HEK293 (cell line): ENCODE measurements at regions not wholly inside any gene's neighbourhood (a gene's known extent, or its start where the extent isn't known, plus 50 kb on each side); places are given as distances from the start of the nearest gene placed in this dataset.

Source experiments
- CTCF ChIA-PET: fragments of 350-600 bp; formaldehyde crosslinking; extraction: SDS; loops from one replicate; lab custom pipeline; 2021; ENCODE audit warnings: antibody characterized with exemption; lab: Yijun Ruan, JAX
- POLR2A ChIA-PET: fragments of 300-600 bp; formaldehyde crosslinking; extraction: SDS; loops from one replicate; lab custom pipeline; 2020; ENCODE audit warnings: antibody characterized with exemption, inconsistent platforms; lab: Yijun Ruan, JAX
- H3K27ac ChIP-seq: fragments of 200-500 bp; sonication (Bioruptor generic); 2 replicates; pipeline ENCODE4 v1.5.1; 2014; ENCODE audit warnings: low read depth, low read length, control low read depth, inconsistent platforms; ENCODE audit errors: extremely low read depth
- H3K36me3 ChIP-seq, 2 experiments: fragments of 200-500 bp in 1 of 2; sonication (Bioruptor generic) in 1 of 2; 1 replicate in 1 of 2; 2 replicates in 1 of 2; pipeline ENCODE4 v1.5.1; 2014 to 2017; ENCODE audit warnings: inconsistent platforms in 2 of 2, low read length in 2 of 2; ENCODE audit not compliant: control insufficient read depth in 2 of 2, insufficient read depth in 1 of 2
- H3K4me1 ChIP-seq: fragments of 200-500 bp; sonication (Bioruptor generic); 2 replicates; pipeline ENCODE4 v1.5.1; 2014; ENCODE audit warnings: mild to moderate bottlenecking, low read length, inconsistent platforms; ENCODE audit not compliant: control insufficient read depth, insufficient read depth
- H3K4me3 ChIP-seq: 2 replicates; pipeline ENCODE4 v1.5.1; 2011; ENCODE audit warnings: low read depth, mild to moderate bottlenecking, control low read depth, low read length, moderate library complexity
- H3K9me3 ChIP-seq: fragments of 200-500 bp; sonication (Bioruptor generic); 2 replicates; pipeline ENCODE4 v1.5.1; 2014; ENCODE audit warnings: low read depth, low read length, inconsistent platforms; ENCODE audit not compliant: control insufficient read depth, insufficient read depth
- BCL11B ChIP-seq: fragments of 450-650 bp; formaldehyde crosslinking; IDR thresholded peaks from 2 replicates; pipeline ENCODE4 v1.5.1; 2016; ENCODE audit warnings: low read depth, missing biosample characterization, missing genetic modification characterization
- YY1 ChIP-seq: fragments of 450-650 bp; formaldehyde crosslinking; IDR thresholded peaks from 2 replicates; pipeline ENCODE4 v1.5.1; 2018; ENCODE audit warnings: missing biosample characterization, missing genetic modification characterization
- ZBTB8A ChIP-seq: fragments of 450-650 bp; formaldehyde crosslinking; IDR thresholded peaks from 2 replicates; pipeline ENCODE4 v1.5.1; 2016; ENCODE audit warnings: missing biosample characterization, missing genetic modification characterization
- ZFP3 ChIP-seq: fragments of 450-650 bp; formaldehyde crosslinking; IDR thresholded peaks from 2 replicates; pipeline ENCODE4 v1.5.1; 2016; ENCODE audit warnings: low read depth, missing biosample characterization, missing genetic modification characterization
- ZNF112 ChIP-seq: fragments of 450-650 bp; formaldehyde crosslinking; IDR thresholded peaks from 2 replicates; pipeline ENCODE4 v1.5.0; 2017; ENCODE audit warnings: missing biosample characterization, missing genetic modification characterization
- ZNF132 ChIP-seq: fragments of 450-650 bp; formaldehyde crosslinking; IDR thresholded peaks from 2 replicates; pipeline ENCODE4 v1.5.1; 2017; ENCODE audit warnings: missing biosample characterization, missing genetic modification characterization, borderline replicate concordance
- ZNF202 ChIP-seq: fragments of 450-650 bp; formaldehyde crosslinking; IDR thresholded peaks from 2 replicates; pipeline ENCODE4 v1.5.1; 2016; ENCODE audit warnings: missing biosample characterization, missing genetic modification characterization, borderline replicate concordance
- ZNF248 ChIP-seq: fragments of 450-650 bp; formaldehyde crosslinking; IDR thresholded peaks from 2 replicates; pipeline ENCODE4 v1.5.1; 2017; ENCODE audit warnings: missing biosample characterization, missing genetic modification characterization
- ZNF37A ChIP-seq: fragments of 450-650 bp; IDR thresholded peaks from 2 replicates; pipeline ENCODE4 v1.5.1; 2018; ENCODE audit warnings: missing biosample characterization, missing genetic modification characterization
- ZNF529 ChIP-seq: fragments of 450-650 bp; formaldehyde crosslinking; IDR thresholded peaks from 2 replicates; pipeline ENCODE4 v1.5.1; 2017; ENCODE audit warnings: missing genetic modification characterization, missing biosample characterization; ENCODE audit not compliant: insufficient replicate concordance
- ZNF629 ChIP-seq: fragments of 450-650 bp; formaldehyde crosslinking; IDR thresholded peaks from 2 replicates; pipeline ENCODE4 v1.5.1; 2017; ENCODE audit warnings: missing biosample characterization, missing genetic modification characterization
- ZNF658 ChIP-seq: fragments of 450-650 bp; formaldehyde crosslinking; IDR thresholded peaks from 2 replicates; pipeline ENCODE4; 2016; ENCODE audit warnings: missing biosample characterization, missing genetic modification characterization
- TF ChIP-seq, protein P1 (sequence below): fragments of 450-650 bp; IDR thresholded peaks from 2 replicates; pipeline ENCODE4 v1.5.1; 2018; ENCODE audit warnings: missing biosample characterization, missing genetic modification characterization
- TF ChIP-seq, protein P2 (sequence below): fragments of 450-650 bp; formaldehyde crosslinking; IDR thresholded peaks from 2 replicates; pipeline ENCODE4 v1.5.1; 2017; ENCODE audit warnings: missing biosample characterization, missing genetic modification characterization
- TF ChIP-seq, protein P3 (sequence below): fragments of 450-650 bp; formaldehyde crosslinking; IDR thresholded peaks from 2 replicates; pipeline ENCODE4 v1.5.1; 2016; ENCODE audit warnings: missing biosample characterization, missing genetic modification characterization, borderline replicate concordance
- TF ChIP-seq, protein P4 (sequence below): fragments of 450-650 bp; formaldehyde crosslinking; IDR thresholded peaks from 2 replicates; pipeline ENCODE4 v1.5.1; 2016; ENCODE audit warnings: missing biosample characterization, missing genetic modification characterization
- TF ChIP-seq, protein P5 (sequence below): fragments of 450-650 bp; formaldehyde crosslinking; IDR thresholded peaks from 2 replicates; pipeline ENCODE4 v1.5.1; 2016; ENCODE audit warnings: missing biosample characterization, missing genetic modification characterization

DNA sequence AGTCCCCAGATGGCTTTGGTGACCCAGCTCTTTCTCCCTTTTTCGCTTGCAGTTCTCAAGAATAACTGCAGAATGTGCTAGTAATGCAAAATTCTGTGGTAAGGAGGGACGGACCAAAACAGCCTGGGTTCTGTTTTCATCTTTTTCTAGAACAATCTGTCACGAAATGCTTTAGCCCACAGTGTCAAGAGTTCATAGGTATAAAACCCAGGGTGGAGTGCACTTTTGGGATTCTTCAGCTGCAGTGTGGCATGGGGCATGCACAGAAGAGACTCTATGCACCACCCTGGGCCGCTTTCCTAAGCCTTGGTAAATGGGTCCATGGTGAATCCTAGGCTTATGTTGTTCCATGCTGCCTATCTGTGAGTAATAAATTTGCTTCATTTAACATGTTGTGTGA is 1072.7 kb upstream of the GBE1 start:
- ChIA-PET CTCF (no interaction called here), POLR2A (no interaction called here)
- TF ChIP-seq, protein P1, sequence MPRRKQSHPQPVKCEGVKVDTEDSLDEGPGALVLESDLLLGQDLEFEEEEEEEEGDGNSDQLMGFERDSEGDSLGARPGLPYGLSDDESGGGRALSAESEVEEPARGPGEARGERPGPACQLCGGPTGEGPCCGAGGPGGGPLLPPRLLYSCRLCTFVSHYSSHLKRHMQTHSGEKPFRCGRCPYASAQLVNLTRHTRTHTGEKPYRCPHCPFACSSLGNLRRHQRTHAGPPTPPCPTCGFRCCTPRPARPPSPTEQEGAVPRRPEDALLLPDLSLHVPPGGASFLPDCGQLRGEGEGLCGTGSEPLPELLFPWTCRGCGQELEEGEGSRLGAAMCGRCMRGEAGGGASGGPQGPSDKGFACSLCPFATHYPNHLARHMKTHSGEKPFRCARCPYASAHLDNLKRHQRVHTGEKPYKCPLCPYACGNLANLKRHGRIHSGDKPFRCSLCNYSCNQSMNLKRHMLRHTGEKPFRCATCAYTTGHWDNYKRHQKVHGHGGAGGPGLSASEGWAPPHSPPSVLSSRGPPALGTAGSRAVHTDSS, result no peak
- TF ChIP-seq, protein P2, sequence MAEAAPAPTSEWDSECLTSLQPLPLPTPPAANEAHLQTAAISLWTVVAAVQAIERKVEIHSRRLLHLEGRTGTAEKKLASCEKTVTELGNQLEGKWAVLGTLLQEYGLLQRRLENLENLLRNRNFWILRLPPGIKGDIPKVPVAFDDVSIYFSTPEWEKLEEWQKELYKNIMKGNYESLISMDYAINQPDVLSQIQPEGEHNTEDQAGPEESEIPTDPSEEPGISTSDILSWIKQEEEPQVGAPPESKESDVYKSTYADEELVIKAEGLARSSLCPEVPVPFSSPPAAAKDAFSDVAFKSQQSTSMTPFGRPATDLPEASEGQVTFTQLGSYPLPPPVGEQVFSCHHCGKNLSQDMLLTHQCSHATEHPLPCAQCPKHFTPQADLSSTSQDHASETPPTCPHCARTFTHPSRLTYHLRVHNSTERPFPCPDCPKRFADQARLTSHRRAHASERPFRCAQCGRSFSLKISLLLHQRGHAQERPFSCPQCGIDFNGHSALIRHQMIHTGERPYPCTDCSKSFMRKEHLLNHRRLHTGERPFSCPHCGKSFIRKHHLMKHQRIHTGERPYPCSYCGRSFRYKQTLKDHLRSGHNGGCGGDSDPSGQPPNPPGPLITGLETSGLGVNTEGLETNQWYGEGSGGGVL (tag by site-specific recombination), result no peak
- TF ChIP-seq ZNF202 (tag by site-specific recombination) (no peak), ZNF529 (tag by site-specific recombination) (no peak), ZNF248 (tag by site-specific recombination) (no peak), ZNF132 (no peak), ZNF658 (tag by site-specific recombination) (no peak), YY1 (tag by site-specific recombination) (no peak), BCL11B (tag by site-specific recombination) (no peak), ZBTB8A (tag by site-specific recombination) (no peak), ZNF112 (tag by site-specific recombination) (no peak), ZFP3 (tag by site-specific recombination) (no peak), ZNF629 (tag by site-specific recombination) (no peak)
- TF ChIP-seq, protein P3, sequence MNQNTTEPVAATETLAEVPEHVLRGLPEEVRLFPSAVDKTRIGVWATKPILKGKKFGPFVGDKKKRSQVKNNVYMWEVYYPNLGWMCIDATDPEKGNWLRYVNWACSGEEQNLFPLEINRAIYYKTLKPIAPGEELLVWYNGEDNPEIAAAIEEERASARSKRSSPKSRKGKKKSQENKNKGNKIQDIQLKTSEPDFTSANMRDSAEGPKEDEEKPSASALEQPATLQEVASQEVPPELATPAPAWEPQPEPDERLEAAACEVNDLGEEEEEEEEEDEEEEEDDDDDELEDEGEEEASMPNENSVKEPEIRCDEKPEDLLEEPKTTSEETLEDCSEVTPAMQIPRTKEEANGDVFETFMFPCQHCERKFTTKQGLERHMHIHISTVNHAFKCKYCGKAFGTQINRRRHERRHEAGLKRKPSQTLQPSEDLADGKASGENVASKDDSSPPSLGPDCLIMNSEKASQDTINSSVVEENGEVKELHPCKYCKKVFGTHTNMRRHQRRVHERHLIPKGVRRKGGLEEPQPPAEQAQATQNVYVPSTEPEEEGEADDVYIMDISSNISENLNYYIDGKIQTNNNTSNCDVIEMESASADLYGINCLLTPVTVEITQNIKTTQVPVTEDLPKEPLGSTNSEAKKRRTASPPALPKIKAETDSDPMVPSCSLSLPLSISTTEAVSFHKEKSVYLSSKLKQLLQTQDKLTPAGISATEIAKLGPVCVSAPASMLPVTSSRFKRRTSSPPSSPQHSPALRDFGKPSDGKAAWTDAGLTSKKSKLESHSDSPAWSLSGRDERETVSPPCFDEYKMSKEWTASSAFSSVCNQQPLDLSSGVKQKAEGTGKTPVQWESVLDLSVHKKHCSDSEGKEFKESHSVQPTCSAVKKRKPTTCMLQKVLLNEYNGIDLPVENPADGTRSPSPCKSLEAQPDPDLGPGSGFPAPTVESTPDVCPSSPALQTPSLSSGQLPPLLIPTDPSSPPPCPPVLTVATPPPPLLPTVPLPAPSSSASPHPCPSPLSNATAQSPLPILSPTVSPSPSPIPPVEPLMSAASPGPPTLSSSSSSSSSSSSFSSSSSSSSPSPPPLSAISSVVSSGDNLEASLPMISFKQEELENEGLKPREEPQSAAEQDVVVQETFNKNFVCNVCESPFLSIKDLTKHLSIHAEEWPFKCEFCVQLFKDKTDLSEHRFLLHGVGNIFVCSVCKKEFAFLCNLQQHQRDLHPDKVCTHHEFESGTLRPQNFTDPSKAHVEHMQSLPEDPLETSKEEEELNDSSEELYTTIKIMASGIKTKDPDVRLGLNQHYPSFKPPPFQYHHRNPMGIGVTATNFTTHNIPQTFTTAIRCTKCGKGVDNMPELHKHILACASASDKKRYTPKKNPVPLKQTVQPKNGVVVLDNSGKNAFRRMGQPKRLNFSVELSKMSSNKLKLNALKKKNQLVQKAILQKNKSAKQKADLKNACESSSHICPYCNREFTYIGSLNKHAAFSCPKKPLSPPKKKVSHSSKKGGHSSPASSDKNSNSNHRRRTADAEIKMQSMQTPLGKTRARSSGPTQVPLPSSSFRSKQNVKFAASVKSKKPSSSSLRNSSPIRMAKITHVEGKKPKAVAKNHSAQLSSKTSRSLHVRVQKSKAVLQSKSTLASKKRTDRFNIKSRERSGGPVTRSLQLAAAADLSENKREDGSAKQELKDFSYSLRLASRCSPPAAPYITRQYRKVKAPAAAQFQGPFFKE (tag by site-specific recombination), result no peak
- Histone ChIP-seq H3K4me1 (no peaks in the 10 kb centered on the region), H3K9me3 (no peaks in the 10 kb centered on the region), H3K4me3 (no peak overlapping the region), H3K27ac (no peak overlapping the region), H3K36me3 (no peaks in the 10 kb centered on the region)

DNA sequence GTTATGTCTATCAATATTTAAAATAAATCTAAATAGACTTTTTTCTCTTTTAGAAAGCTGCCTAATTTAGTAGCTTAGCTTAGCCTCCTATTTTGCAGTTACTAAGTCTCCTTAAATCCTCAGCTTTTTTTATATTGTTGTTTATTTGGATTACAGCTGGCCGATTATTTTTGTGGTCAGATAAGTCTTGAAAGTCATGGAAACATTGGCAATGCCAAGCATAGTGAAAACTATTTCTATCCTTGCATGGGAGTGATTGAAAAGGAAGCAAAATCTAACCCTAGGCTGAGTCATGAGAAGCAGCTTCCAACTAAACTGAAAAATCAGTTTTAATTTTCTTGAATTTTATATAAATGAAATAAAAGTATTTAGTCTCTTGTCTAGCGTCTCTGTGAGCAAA is 1063.0 kb upstream of the GBE1 start:
- TF ChIP-seq, protein P4, sequence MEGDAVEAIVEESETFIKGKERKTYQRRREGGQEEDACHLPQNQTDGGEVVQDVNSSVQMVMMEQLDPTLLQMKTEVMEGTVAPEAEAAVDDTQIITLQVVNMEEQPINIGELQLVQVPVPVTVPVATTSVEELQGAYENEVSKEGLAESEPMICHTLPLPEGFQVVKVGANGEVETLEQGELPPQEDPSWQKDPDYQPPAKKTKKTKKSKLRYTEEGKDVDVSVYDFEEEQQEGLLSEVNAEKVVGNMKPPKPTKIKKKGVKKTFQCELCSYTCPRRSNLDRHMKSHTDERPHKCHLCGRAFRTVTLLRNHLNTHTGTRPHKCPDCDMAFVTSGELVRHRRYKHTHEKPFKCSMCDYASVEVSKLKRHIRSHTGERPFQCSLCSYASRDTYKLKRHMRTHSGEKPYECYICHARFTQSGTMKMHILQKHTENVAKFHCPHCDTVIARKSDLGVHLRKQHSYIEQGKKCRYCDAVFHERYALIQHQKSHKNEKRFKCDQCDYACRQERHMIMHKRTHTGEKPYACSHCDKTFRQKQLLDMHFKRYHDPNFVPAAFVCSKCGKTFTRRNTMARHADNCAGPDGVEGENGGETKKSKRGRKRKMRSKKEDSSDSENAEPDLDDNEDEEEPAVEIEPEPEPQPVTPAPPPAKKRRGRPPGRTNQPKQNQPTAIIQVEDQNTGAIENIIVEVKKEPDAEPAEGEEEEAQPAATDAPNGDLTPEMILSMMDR, result no peak
- TF ChIP-seq, protein P5, sequence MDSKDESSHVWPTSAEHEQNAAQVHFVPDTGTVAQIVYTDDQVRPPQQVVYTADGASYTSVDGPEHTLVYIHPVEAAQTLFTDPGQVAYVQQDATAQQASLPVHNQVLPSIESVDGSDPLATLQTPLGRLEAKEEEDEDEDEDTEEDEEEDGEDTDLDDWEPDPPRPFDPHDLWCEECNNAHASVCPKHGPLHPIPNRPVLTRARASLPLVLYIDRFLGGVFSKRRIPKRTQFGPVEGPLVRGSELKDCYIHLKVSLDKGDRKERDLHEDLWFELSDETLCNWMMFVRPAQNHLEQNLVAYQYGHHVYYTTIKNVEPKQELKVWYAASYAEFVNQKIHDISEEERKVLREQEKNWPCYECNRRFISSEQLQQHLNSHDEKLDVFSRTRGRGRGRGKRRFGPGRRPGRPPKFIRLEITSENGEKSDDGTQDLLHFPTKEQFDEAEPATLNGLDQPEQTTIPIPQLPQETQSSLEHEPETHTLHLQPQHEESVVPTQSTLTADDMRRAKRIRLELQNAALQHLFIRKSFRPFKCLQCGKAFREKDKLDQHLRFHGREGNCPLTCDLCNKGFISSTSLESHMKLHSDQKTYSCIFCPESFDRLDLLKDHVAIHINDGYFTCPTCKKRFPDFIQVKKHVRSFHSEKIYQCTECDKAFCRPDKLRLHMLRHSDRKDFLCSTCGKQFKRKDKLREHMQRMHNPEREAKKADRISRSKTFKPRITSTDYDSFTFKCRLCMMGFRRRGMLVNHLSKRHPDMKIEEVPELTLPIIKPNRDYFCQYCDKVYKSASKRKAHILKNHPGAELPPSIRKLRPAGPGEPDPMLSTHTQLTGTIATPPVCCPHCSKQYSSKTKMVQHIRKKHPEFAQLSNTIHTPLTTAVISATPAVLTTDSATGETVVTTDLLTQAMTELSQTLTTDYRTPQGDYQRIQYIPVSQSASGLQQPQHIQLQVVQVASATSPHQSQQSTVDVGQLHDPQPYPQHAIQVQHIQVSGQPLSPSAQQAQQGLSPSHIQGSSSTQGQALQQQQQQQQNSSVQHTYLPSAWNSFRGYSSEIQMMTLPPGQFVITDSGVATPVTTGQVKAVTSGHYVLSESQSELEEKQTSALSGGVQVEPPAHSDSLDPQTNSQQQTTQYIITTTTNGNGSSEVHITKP, result no peak
- no peak for TF ChIP-seq ZNF37A (tag by site-specific recombination)
- TF ChIP-seq ZNF529 (tag by site-specific recombination), result no peak
- H3K4me3 ChIP-seq, result no peak overlapping the region
- ChIA-PET CTCF (no interaction called here), POLR2A (no interaction called here)
- no peaks in the 10 kb centered on the region for H3K36me3 ChIP-seq
- H3K27ac ChIP-seq, result no peak overlapping the region
- no peaks in the 10 kb centered on the region for H3K9me3 ChIP-seq
- H3K4me1 ChIP-seq, result no peaks in the 10 kb centered on the region
